OCI-LY7 (cell line): ENCODE measurements at regions not wholly inside any gene's neighbourhood (a gene's known extent, or its start where the extent isn't known, plus 50 kb on each side); places are given as distances from the start of the nearest gene placed in this dataset.

Experiments used
- BruUV-seq: library from RNA; stranded (reverse); fragments of 400-500 nt; replicated peaks from 2 replicates; lab custom pipeline; 2021; lab: Mats Ljungman, UMichigan
- CTCF ChIA-PET: fragments of 300-600 bp; sonication (Branson Sonifier 250); formaldehyde crosslinking; loops from one replicate; lab custom pipeline; 2022; ENCODE audit warnings: antibody characterized with exemption; ENCODE audit not compliant: unreplicated experiment; lab: Charles Lee
- POLR2A ChIA-PET: fragments of 300-600 bp; sonication (Branson Sonifier 250); formaldehyde crosslinking; loops from one replicate; lab custom pipeline; 2022; ENCODE audit warnings: antibody characterized with exemption; lab: Charles Lee
- DNase-seq: peaks from one replicate; pipeline ENCODE4 v3.0.0-alpha.2; 2015; ENCODE audit warnings: low spot score
- H2AFZ ChIP-seq: fragments of 200-600 bp; sonication (generic), shearing (Covaris generic); 2 replicates; pipeline ENCODE4 v1.6.1; 2014; ENCODE audit warnings: mild to moderate bottlenecking, antibody characterized with exemption, low read length, moderate library complexity
- H3K27ac ChIP-seq: fragments of 200-600 bp; sonication (generic); 2 replicates; pipeline ENCODE4 v1.5.1; 2014; ENCODE audit warnings: mixed run types, low read depth, mild to moderate bottlenecking, moderate library complexity, low read length, inconsistent platforms; ENCODE audit not compliant: poor library complexity, severe bottlenecking
- H3K36me3 ChIP-seq: fragments of 200-600 bp; sonication (generic); 2 replicates; pipeline ENCODE4 v1.6.1; 2014; ENCODE audit warnings: mild to moderate bottlenecking, antibody characterized with exemption, low read length, moderate library complexity, mixed read lengths; ENCODE audit not compliant: insufficient read depth
- H3K4me1 ChIP-seq: fragments of 200-600 bp; sonication (generic); 2 replicates; pipeline ENCODE4 v1.5.1; 2014; ENCODE audit warnings: mild to moderate bottlenecking, low read length; ENCODE audit not compliant: insufficient read depth, poor library complexity, severe bottlenecking
- H3K4me2 ChIP-seq: fragments of 200-600 bp; sonication (generic); 2 replicates; pipeline ENCODE4 v1.6.1; 2014; ENCODE audit warnings: mild to moderate bottlenecking, low read length
- H3K4me3 ChIP-seq: fragments of 200-600 bp; sonication (generic); 2 replicates; pipeline ENCODE4 v1.5.1; 2014; ENCODE audit warnings: mild to moderate bottlenecking, low read depth, low read length; ENCODE audit not compliant: poor library complexity, severe bottlenecking
- H3K79me2 ChIP-seq: fragments of 200-600 bp; sonication (generic); 2 replicates; pipeline ENCODE4 v1.6.1; 2016; ENCODE audit warnings: low read depth, mild to moderate bottlenecking, low read length, moderate library complexity, mixed read lengths; ENCODE audit not compliant: insufficient read depth
- H3K9me2 ChIP-seq: fragments of 200-600 bp; sonication (generic); 2 replicates; pipeline ENCODE4 v1.6.1; 2016; ENCODE audit warnings: mild to moderate bottlenecking, low read length, mixed read lengths; ENCODE audit not compliant: insufficient read depth
- H3K9me3 ChIP-seq: fragments of 200-600 bp; sonication (generic); 2 replicates; pipeline ENCODE4 v1.6.1; 2014; ENCODE audit warnings: mild to moderate bottlenecking, mixed run types, low read length, mixed read lengths
- H4K20me1 ChIP-seq: fragments of 200-600 bp; sonication (generic); 2 replicates; pipeline ENCODE4 v1.6.1; 2014; ENCODE audit warnings: mild to moderate bottlenecking, antibody characterized with exemption, low read length, moderate library complexity, mixed read lengths; ENCODE audit not compliant: insufficient read depth
- CTCF ChIP-seq: fragments of 200-600 bp; sonication (generic); conservative IDR thresholded peaks from 2 replicates; pipeline ENCODE4 v1.5.1; 2014; ENCODE audit warnings: mild to moderate bottlenecking, antibody characterized with exemption, low read length, moderate library complexity, mixed read lengths
- EZH2phosphoT487 ChIP-seq: fragments of 200-600 bp; sonication (generic); IDR thresholded peaks from 2 replicates; pipeline ENCODE4 v1.6.1; 2018; ENCODE audit warnings: low read depth, borderline replicate concordance, mild to moderate bottlenecking, mixed run types, antibody characterized with exemption, low read length, moderate library complexity, mixed read lengths
- intact Hi-C: fragments of 100-400 bp; cut with micrococcal nuclease; formaldehyde crosslinking; loops from one replicate; pipeline ENCODE4 v1.10.0; 2022; ENCODE audit not compliant: unreplicated experiment

- intact Hi-C loops: no loop called here
- Histone ChIP-seq H2AFZ (no peak overlapping the region), H4K20me1 (no peaks in the 10 kb centered on the region), H3K36me3 (no peaks in the 10 kb centered on the region), H3K9me2 (no peaks in the 10 kb centered on the region), H3K4me1 (no peaks in the 10 kb centered on the region), H3K4me3 (no peak overlapping the region), H3K79me2 (no peaks in the 10 kb centered on the region), H3K27ac (no peak overlapping the region), H3K9me3 (no peaks in the 10 kb centered on the region), H3K4me2 (no peak overlapping the region)
- no peak for TF ChIP-seq EZH2phosphoT487
- no peak for TF ChIP-seq CTCF
- POLR2A ChIA-PET: no interaction called here
- CTCF ChIA-PET: no interaction called here
- no peak for DNase-seq
- no TSS peak for BruUV-seq
Observed at GRCh38 chr14:104266631-104267575, 128.5 kb downstream of the KIF26A start.

- no peaks in the 10 kb centered on the region for H3K9me3 ChIP-seq
- ChIA-PET CTCF (no interaction called here), POLR2A (interaction anchor here (0.6 kb wide), 1 partner anchor 136 kb away, joined by 3 read pairs; no protein-coding TSS in a partner anchor)
- no peaks in the 10 kb centered on the region for H3K9me2 ChIP-seq
- no peaks in the 10 kb centered on the region for H3K4me1 ChIP-seq
- H2AFZ ChIP-seq: no peak overlapping the region
- no peak for DNase-seq
- no TSS peak for BruUV-seq
- TF ChIP-seq CTCF (no peak), EZH2phosphoT487 (no peak)
- intact Hi-C loops: no loop called here
- no peaks in the 10 kb centered on the region for H3K79me2 ChIP-seq
- H3K4me3 ChIP-seq: no peak overlapping the region
- H3K27ac ChIP-seq: no peak overlapping the region
- no peak overlapping the region for H3K4me2 ChIP-seq
- H3K36me3 ChIP-seq: no peaks in the 10 kb centered on the region
- no peaks in the 10 kb centered on the region for H4K20me1 ChIP-seq
Observed at GRCh38 chr14:104267895-104268294, 129.5 kb downstream of the KIF26A start.

GRCh38 chr14:104268295-104268694, 129.9 kb downstream of the KIF26A start:
- no peak for DNase-seq
- CTCF ChIA-PET: no interaction called here

More at GRCh38 chr14:104268295-104268694, 129.9 kb downstream of the KIF26A start:
- Histone ChIP-seq H3K4me3 (no peak overlapping the region), H4K20me1 (no peaks in the 10 kb centered on the region), H3K9me2 (no peaks in the 10 kb centered on the region), H3K27ac (no peak overlapping the region), H3K79me2 (no peaks in the 10 kb centered on the region), H3K4me2 (no peak overlapping the region), H2AFZ (no peak overlapping the region), H3K4me1 (no peaks in the 10 kb centered on the region), H3K9me3 (no peaks in the 10 kb centered on the region), H3K36me3 (no peaks in the 10 kb centered on the region)
- POLR2A ChIA-PET: interaction anchor here (0.6 kb wide), 1 partner anchor 137 kb away, joined by 3 read pairs; no protein-coding TSS in a partner anchor
- intact Hi-C loops: no loop called here
- BruUV-seq: no TSS peak
- TF ChIP-seq EZH2phosphoT487 (no peak), CTCF (no peak)
